ENCODE measurements at regions not wholly inside any gene's neighbourhood (a gene's known extent, or its start where the extent isn't known, plus 50 kb on each side); places are given as distances from the start of the nearest gene placed in this dataset.
A peak's percentile ranks its signal among the peaks of the same experiment; 100 is the strongest.

GRCh38 chr1:216924732-216925131 is 201.5 kb upstream of the ESRRG start:
- Histone ChIP-seq H3K36me3 (ENCODE audit: insufficient read depth, low read length) (no peaks in the 10 kb centered on the region), H3K9ac (ENCODE audit: low read length) (no peak overlapping the region), H3K4me2 (ENCODE audit: low read length) (no peak overlapping the region), H3K4me1 (ENCODE audit: insufficient read depth, low read length) (peaks cover 5% of the 10 kb centered on the region), H3K27ac (ENCODE audit: low read depth, low read length) (no peak overlapping the region), H3K27me3 (ENCODE audit: insufficient read depth, low read length) (no peaks in the 10 kb centered on the region), H3K4me3 (ENCODE audit: insufficient read depth, low read depth, low read length) (no peak overlapping the region), H2AFZ (ENCODE audit: low read depth, low read length) (no peak overlapping the region), H3K79me2 (ENCODE audit: insufficient read depth, low read length) (no peaks in the 10 kb centered on the region), H4K20me1 (ENCODE audit: insufficient read depth, low read length) (no peaks in the 10 kb centered on the region), H3K9me3 (ENCODE audit: insufficient read depth, low read depth, low read length) (no peaks in the 10 kb centered on the region)
- H3K9me3 Mint-ChIP-seq (ENCODE audit: unreplicated experiment): no peaks in the 10 kb centered on the region
- FAIRE-seq (no peak), DNase-seq (ENCODE audit: low read depth) (no peak)
- H3K27me3 Mint-ChIP-seq (ENCODE audit: low read depth, unreplicated experiment): peaks cover 3% of the 10 kb centered on the region
- H3K36me3 Mint-ChIP-seq (ENCODE audit: low read depth, unreplicated experiment): no peaks in the 10 kb centered on the region
- no peak overlapping the region for H3K27ac Mint-ChIP-seq (ENCODE audit: unreplicated experiment)
- no peak for TF ChIP-seq EZH2 (IDR thresholded peaks at IDR 0.05; ENCODE audit: insufficient read depth, low read length)
- TF ChIP-seq, protein P1, sequence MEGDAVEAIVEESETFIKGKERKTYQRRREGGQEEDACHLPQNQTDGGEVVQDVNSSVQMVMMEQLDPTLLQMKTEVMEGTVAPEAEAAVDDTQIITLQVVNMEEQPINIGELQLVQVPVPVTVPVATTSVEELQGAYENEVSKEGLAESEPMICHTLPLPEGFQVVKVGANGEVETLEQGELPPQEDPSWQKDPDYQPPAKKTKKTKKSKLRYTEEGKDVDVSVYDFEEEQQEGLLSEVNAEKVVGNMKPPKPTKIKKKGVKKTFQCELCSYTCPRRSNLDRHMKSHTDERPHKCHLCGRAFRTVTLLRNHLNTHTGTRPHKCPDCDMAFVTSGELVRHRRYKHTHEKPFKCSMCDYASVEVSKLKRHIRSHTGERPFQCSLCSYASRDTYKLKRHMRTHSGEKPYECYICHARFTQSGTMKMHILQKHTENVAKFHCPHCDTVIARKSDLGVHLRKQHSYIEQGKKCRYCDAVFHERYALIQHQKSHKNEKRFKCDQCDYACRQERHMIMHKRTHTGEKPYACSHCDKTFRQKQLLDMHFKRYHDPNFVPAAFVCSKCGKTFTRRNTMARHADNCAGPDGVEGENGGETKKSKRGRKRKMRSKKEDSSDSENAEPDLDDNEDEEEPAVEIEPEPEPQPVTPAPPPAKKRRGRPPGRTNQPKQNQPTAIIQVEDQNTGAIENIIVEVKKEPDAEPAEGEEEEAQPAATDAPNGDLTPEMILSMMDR (IDR thresholded peaks at IDR 0.05; ENCODE audit: insufficient read depth, low read depth, low read length): no peak
- peaks cover 2% of the 10 kb centered on the region for H3K4me1 Mint-ChIP-seq (ENCODE audit: low read depth, unreplicated experiment)
- no peak overlapping the region for H3K4me3 Mint-ChIP-seq (ENCODE audit: unreplicated experiment)

GRCh38 chr1:216923601-216924000 is 200.4 kb upstream of the ESRRG start:
- no peak overlapping the region for H3K9ac ChIP-seq (ENCODE audit: low read length)
- H3K4me3 ChIP-seq (ENCODE audit: insufficient read depth, low read depth, low read length): no peak overlapping the region
- H2AFZ ChIP-seq (ENCODE audit: low read depth, low read length): peak overlapping the region; percentile 44
- no peaks in the 10 kb centered on the region for H4K20me1 ChIP-seq (ENCODE audit: insufficient read depth, low read length)
- H3K79me2 ChIP-seq (ENCODE audit: insufficient read depth, low read length): no peaks in the 10 kb centered on the region
- no peaks in the 10 kb centered on the region for H3K9me3 ChIP-seq (ENCODE audit: insufficient read depth, low read depth, low read length)
- Mint-ChIP-seq H3K27me3 (ENCODE audit: low read depth, unreplicated experiment) (peaks cover 3% of the 10 kb centered on the region), H3K4me1 (ENCODE audit: low read depth, unreplicated experiment) (peaks cover 2% of the 10 kb centered on the region), H3K9me3 (ENCODE audit: unreplicated experiment) (no peaks in the 10 kb centered on the region), H3K27ac (ENCODE audit: unreplicated experiment) (no peak overlapping the region), H3K36me3 (ENCODE audit: low read depth, unreplicated experiment) (no peaks in the 10 kb centered on the region), H3K4me3 (ENCODE audit: unreplicated experiment) (no peak overlapping the region)
- TF ChIP-seq, protein P1 (IDR thresholded peaks at IDR 0.05; ENCODE audit: insufficient read depth, low read depth, low read length): no peak
- no peak for TF ChIP-seq EZH2 (IDR thresholded peaks at IDR 0.05; ENCODE audit: insufficient read depth, low read length)
- FAIRE-seq (no peak), DNase-seq (ENCODE audit: low read depth) (peak; percentile 66)
- no peak overlapping the region for H3K27ac ChIP-seq (ENCODE audit: low read depth, low read length)
- H3K27me3 ChIP-seq (ENCODE audit: insufficient read depth, low read length): no peaks in the 10 kb centered on the region
- H3K4me1 ChIP-seq (ENCODE audit: insufficient read depth, low read length): no peaks in the 10 kb centered on the region
- peak overlapping the region; percentile 4 for H3K4me2 ChIP-seq (ENCODE audit: low read length)
- H3K36me3 ChIP-seq (ENCODE audit: insufficient read depth, low read length): no peaks in the 10 kb centered on the region

DNA sequence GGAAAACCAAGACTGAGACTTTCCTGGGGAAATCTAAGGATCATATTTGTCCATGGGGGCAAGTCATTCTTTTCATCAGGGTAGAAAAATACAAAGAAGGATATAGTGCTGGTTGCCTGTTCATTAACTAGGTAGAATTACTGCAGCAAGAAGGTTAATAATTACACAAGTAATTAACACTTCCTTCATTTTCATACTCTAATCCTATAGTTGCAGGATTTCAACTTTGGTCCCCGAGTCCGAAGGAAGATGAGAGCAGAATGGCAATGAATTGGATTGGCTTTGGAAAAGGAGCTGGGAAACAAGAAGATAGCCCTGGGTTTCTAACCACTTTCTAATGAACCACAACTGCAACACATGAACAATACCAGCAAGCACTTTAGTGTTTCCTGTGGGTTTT is 199.2 kb upstream of the ESRRG start:
- FAIRE-seq (no peak), DNase-seq (ENCODE audit: low read depth) (no peak)
- peaks cover 2% of the 10 kb centered on the region for H3K4me1 Mint-ChIP-seq (ENCODE audit: low read depth, unreplicated experiment)
- H3K4me2 ChIP-seq (ENCODE audit: low read length): no peak overlapping the region
- H3K4me3 ChIP-seq (ENCODE audit: insufficient read depth, low read depth, low read length): no peak overlapping the region
- no peaks in the 10 kb centered on the region for H3K9me3 Mint-ChIP-seq (ENCODE audit: unreplicated experiment)
- no peak overlapping the region for H3K9ac ChIP-seq (ENCODE audit: low read length)
- no peaks in the 10 kb centered on the region for H4K20me1 ChIP-seq (ENCODE audit: insufficient read depth, low read length)
- no peaks in the 10 kb centered on the region for H3K27me3 Mint-ChIP-seq (ENCODE audit: low read depth, unreplicated experiment)
- H3K27me3 ChIP-seq (ENCODE audit: insufficient read depth, low read length): no peaks in the 10 kb centered on the region
- H3K36me3 ChIP-seq (ENCODE audit: insufficient read depth, low read length): no peaks in the 10 kb centered on the region
- no peak overlapping the region for H3K4me3 Mint-ChIP-seq (ENCODE audit: unreplicated experiment)
- H3K9me3 ChIP-seq (ENCODE audit: insufficient read depth, low read depth, low read length): no peaks in the 10 kb centered on the region
- H3K36me3 Mint-ChIP-seq (ENCODE audit: low read depth, unreplicated experiment): no peaks in the 10 kb centered on the region
- H3K27ac ChIP-seq (ENCODE audit: low read depth, low read length): no peak overlapping the region
- no peak overlapping the region for H3K27ac Mint-ChIP-seq (ENCODE audit: unreplicated experiment)
- no peak overlapping the region for H2AFZ ChIP-seq (ENCODE audit: low read depth, low read length)
- TF ChIP-seq, protein P1 (IDR thresholded peaks at IDR 0.05; ENCODE audit: insufficient read depth, low read depth, low read length): no peak
- H3K79me2 ChIP-seq (ENCODE audit: insufficient read depth, low read length): no peaks in the 10 kb centered on the region
- H3K4me1 ChIP-seq (ENCODE audit: insufficient read depth, low read length): no peaks in the 10 kb centered on the region
